HFFc6 (cell line): ENCODE measurements at regions not wholly inside any gene's neighbourhood (a gene's known extent, or its start where the extent isn't known, plus 50 kb on each side); places are given as distances from the start of the nearest gene placed in this dataset.
"Not testable (repeated sequence)": the region's sequence is repeated elsewhere in the genome, so short reads cannot be mapped to it uniquely, and the experiment has no call there.

Source experiments
- DNase-seq: peaks from one replicate; pipeline ENCODE4 v3.0.0-alpha.2; 2018
- H3K27ac Mint-ChIP-seq: 2 replicates; pipeline ENCODE4 v1.8.0; 2020; ENCODE audit warnings: mild to moderate bottlenecking, mixed read lengths
- H3K27me3 Mint-ChIP-seq: 2 replicates; pipeline ENCODE4 v1.8.0; 2021; ENCODE audit warnings: mild to moderate bottlenecking, moderate library complexity, mixed read lengths; ENCODE audit not compliant: insufficient read depth
- H3K36me3 Mint-ChIP-seq: 2 replicates; pipeline ENCODE4 v1.8.0; 2021; ENCODE audit warnings: low read depth, mixed read lengths
- H3K4me1 Mint-ChIP-seq: 2 replicates; pipeline ENCODE4 v1.8.0; 2020; ENCODE audit warnings: low read depth, mixed read lengths
- H3K4me3 Mint-ChIP-seq: 2 replicates; pipeline ENCODE4 v1.8.0; 2020; ENCODE audit warnings: mild to moderate bottlenecking, moderate library complexity, mixed read lengths
- H3K9me3 Mint-ChIP-seq: 2 replicates; pipeline ENCODE4 v1.8.0; 2020; ENCODE audit warnings: mild to moderate bottlenecking, mixed read lengths
- CTCF ChIP-seq: fragments of 200-600 bp; sonication (generic); IDR thresholded peaks from 2 replicates; pipeline ENCODE4 v1.5.0; 2021; ENCODE audit warnings: antibody characterized with exemption, mild to moderate bottlenecking

- no peaks in the 10 kb centered on the region for H3K4me1 Mint-ChIP-seq
- DNase-seq, result peak; percentile 7
- peaks cover 2% of the 10 kb centered on the region; the same call in 1 of the 2 replicates for H3K27me3 Mint-ChIP-seq
- H3K4me3 Mint-ChIP-seq, result no peak overlapping the region
- H3K27ac Mint-ChIP-seq, result no peak overlapping the region
- TF ChIP-seq CTCF, result peak; percentile 63
- H3K9me3 Mint-ChIP-seq, result no peaks in the 10 kb centered on the region
- no peaks in the 10 kb centered on the region for H3K36me3 Mint-ChIP-seq
Observed at GRCh38 chr7:51428217-51428887, 111.7 kb upstream of the COBL start.

GRCh38 chr7:51426163-51426562 is 109.6 kb upstream of the COBL start:
- H3K4me1 Mint-ChIP-seq, result no peaks in the 10 kb centered on the region
- no peak for DNase-seq
- H3K27ac Mint-ChIP-seq, result no peak overlapping the region
- H3K9me3 Mint-ChIP-seq, result no peaks in the 10 kb centered on the region
- H3K36me3 Mint-ChIP-seq, result no peaks in the 10 kb centered on the region
- TF ChIP-seq CTCF, result no peak
- H3K4me3 Mint-ChIP-seq, result no peak overlapping the region
- peaks cover 2% of the 10 kb centered on the region; the same call in 1 of the 2 replicates for H3K27me3 Mint-ChIP-seq

GRCh38 chr7:51409934-51410333 is 93.3 kb upstream of the COBL start:
- H3K9me3 Mint-ChIP-seq, result peaks cover 13% of the 10 kb centered on the region; the same call in 1 of the 2 replicates
- not testable (repeated sequence) for H3K4me1 Mint-ChIP-seq, DNase-seq, H3K27me3 Mint-ChIP-seq, H3K27ac Mint-ChIP-seq, H3K36me3 Mint-ChIP-seq, H3K4me3 Mint-ChIP-seq

- not testable (repeated sequence) for H3K27me3 Mint-ChIP-seq, H3K27ac Mint-ChIP-seq, H3K36me3 Mint-ChIP-seq, H3K4me1 Mint-ChIP-seq, H3K9me3 Mint-ChIP-seq, DNase-seq, H3K4me3 Mint-ChIP-seq
Observed at GRCh38 chr7:51397608-51398007, 81.0 kb upstream of the COBL start.

- not testable (repeated sequence) for DNase-seq, H3K27ac Mint-ChIP-seq, H3K4me3 Mint-ChIP-seq
Observed at GRCh38 chr7:51393003-51393402, 76.4 kb upstream of the COBL start.

GRCh38 chr7:51389952-51390351 is 73.3 kb upstream of the COBL start:
- DNase-seq, H3K36me3 Mint-ChIP-seq, H3K27ac Mint-ChIP-seq, H3K4me3 Mint-ChIP-seq, H3K9me3 Mint-ChIP-seq, H3K27me3 Mint-ChIP-seq, H3K4me1 Mint-ChIP-seq: not testable (repeated sequence)

More at GRCh38 chr7:51393003-51393402, 76.4 kb upstream of the COBL start:
- H3K4me1 Mint-ChIP-seq, H3K27me3 Mint-ChIP-seq, H3K36me3 Mint-ChIP-seq, H3K9me3 Mint-ChIP-seq: not testable (repeated sequence)

GRCh38 chr7:51389216-51389812 is 72.7 kb upstream of the COBL start:
- H3K27ac Mint-ChIP-seq, H3K4me3 Mint-ChIP-seq, H3K36me3 Mint-ChIP-seq, DNase-seq, H3K27me3 Mint-ChIP-seq, H3K4me1 Mint-ChIP-seq, H3K9me3 Mint-ChIP-seq: not testable (repeated sequence)

- H3K27me3 Mint-ChIP-seq, H3K36me3 Mint-ChIP-seq, H3K4me1 Mint-ChIP-seq, H3K9me3 Mint-ChIP-seq, H3K4me3 Mint-ChIP-seq, DNase-seq, H3K27ac Mint-ChIP-seq: not testable (repeated sequence)
Observed at GRCh38 chr7:51388241-51388640, 71.6 kb upstream of the COBL start.

- H3K27ac Mint-ChIP-seq, H3K36me3 Mint-ChIP-seq, H3K9me3 Mint-ChIP-seq, H3K27me3 Mint-ChIP-seq, H3K4me1 Mint-ChIP-seq, H3K4me3 Mint-ChIP-seq, DNase-seq: not testable (repeated sequence)
Observed at GRCh38 chr7:51386806-51387568, 70.4 kb upstream of the COBL start.

GRCh38 chr7:51386184-51386583 is 69.6 kb upstream of the COBL start:
- H3K4me1 Mint-ChIP-seq, H3K9me3 Mint-ChIP-seq, H3K27ac Mint-ChIP-seq, H3K36me3 Mint-ChIP-seq, DNase-seq, H3K4me3 Mint-ChIP-seq, H3K27me3 Mint-ChIP-seq: not testable (repeated sequence)

- not testable (repeated sequence) for H3K27me3 Mint-ChIP-seq, DNase-seq, H3K27ac Mint-ChIP-seq, H3K4me3 Mint-ChIP-seq, H3K4me1 Mint-ChIP-seq, H3K36me3 Mint-ChIP-seq, H3K9me3 Mint-ChIP-seq
Observed at GRCh38 chr7:51382243-51382642, 65.6 kb upstream of the COBL start.
